T47D (cell line): ENCODE measurements at regions not wholly inside any gene's neighbourhood (a gene's known extent, or its start where the extent isn't known, plus 50 kb on each side); places are given as distances from the start of the nearest gene placed in this dataset.

Experiments
- DNase-seq, 2 experiments: peaks; one replicate each; pipeline versions ENCODE4 v3.0.0 to v3.0.0-alpha.2; 2011 to 2012; ENCODE audit warnings: low read depth in 1 of 2, low spot score in 1 of 2
- JUND ChIP-seq: IDR thresholded peaks from 2 replicates; pipeline ENCODE4 v1.6.1; 2012; ENCODE audit warnings: low read depth
- in situ Hi-C: cut with HindIII; loops from 2 replicates; pipeline ENCODE4 v1.10.0; 2016; ENCODE audit warnings: low sequenced_read_pairs, low pct_unique_long_range_greater_than_20kb

DNA sequence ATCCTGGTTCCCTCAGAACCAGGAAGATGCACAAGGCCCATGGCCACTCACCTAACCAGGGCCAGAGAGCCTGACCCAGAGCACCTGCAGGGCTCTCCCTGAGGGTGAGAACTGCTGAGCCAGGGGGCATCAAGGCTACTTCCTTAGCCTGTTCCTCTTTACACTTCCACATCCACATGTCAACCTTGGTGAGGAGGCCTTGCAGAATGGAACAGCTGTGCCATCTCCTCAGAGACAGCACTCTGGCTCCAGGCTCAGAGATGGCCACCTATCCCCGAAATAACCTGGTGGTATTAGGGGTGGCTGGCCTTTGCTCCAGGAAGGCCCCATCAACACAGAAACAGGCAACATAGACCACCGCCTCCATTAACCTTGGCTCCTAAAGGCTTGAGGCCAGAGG lies 473.0 kb downstream of the RPS24 start:
- in situ Hi-C loops: no loop called here
- no peak for TF ChIP-seq JUND

DNA sequence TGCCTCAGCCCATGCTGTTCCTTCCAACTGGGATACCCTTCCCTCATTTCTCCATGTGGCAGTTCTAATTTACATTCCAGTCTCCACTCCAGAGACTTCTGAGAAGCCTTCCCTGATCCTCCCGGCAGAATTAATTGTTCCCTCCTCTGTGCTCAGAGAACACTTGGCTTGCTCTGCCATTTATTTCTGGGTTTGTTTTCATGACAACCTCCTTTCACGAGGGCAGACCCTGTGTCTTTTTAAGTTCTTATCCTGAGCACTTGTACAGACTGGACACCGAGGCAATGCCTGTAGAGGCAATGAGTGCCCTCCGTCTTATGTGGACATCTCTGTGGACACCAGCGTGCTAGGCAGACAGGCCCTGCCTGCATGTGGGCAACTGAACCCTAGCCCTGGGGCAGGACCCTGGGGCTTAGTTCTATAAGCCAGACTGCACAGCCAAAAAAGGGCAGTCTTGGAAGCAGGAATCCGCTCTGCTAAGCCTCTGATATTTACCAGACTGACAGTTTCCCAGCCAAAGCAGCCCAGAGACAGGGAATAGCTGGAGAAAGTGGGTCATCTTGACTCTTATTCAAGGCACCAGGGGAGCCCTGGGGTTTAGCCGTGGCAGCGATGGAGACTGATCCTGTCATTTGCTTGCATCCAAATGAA lies 474.0 kb downstream of the RPS24 start:
- DNase-seq: no peak
- in situ Hi-C loops: no loop called here
- no peak for TF ChIP-seq JUND

More for the DNA sequence above, 473.0 kb downstream of the RPS24 start:
- no peak for DNase-seq

DNA sequence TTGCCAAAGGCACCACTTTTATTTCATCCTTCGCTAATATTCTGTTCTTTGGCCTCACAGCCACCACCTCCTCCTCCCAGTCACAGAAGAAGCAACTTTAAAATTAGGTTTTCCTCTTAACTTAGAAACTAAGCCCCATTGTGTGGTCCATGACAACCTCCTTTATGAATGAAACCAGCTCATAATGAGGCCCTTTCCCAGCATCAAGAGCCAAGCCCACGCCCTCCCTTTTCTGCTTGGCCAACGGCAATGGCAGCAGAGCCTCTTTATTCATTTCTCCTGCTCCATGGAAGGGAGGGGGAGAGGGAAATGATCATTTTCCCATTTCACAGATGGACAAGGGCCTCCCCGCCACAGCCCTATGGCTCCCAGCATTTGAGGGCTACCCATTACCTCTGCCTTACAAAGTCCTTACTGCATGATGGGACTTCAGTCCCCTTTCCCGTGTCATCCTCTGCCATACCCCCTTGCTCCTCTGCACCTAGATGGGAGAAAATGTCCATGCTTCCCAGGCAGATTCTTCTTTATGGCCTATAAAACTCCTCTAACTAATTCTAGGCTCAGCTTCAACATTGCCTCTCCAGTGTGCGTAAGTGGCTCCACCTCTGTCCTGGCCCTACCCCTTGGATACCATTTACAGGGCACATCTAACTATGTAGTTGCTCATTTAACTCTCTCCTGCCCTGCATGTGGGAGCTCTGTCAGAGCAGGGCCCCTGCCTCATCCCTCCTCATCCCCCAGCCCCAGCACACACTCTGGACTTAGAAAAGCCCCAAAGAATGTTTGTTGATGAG lies 475.5 kb downstream of the RPS24 start:
- DNase-seq: no peak
- in situ Hi-C loops: no loop called here
- TF ChIP-seq JUND: no peak

DNA sequence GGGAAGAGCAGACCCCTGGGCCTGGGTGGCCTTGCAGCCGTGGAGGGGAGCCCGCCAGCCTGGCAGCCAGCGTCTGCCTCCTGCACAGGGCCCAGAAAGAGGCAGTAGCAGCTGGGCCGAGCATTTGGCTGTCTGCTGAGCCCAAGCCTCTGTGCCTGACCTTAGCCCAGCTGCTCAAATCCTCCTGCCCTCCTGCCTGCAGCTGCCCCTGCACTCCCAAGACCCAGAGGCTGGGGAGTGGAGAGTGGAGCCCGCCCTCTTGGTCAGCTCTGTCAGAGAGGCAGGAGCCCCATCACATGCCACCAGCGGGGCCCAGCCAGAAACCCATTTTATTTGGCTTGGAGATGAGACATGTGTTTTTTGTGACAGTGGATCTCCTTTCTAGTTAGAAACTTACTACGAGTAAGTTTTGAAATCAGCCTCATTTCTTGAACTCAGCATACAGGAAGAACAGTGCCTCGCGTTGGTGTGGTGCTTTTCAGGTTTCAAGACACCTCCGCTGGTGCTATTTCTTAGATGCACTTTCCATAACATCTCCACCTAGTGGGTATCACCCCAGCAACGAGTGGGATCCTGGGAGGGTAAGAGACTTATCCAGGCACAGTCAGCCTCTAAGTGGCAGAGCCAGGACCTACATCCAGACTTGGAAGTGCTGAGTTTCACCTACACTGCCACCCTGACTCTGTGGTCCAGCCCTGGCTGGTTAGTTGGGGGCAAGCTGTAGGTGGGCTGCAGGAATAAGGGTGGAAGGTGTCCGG lies 477.1 kb downstream of the RPS24 start:
- in situ Hi-C loops: no loop called here
- peak in 1 of 2 experiments; percentile 20 for DNase-seq
- no peak for TF ChIP-seq JUND

DNA sequence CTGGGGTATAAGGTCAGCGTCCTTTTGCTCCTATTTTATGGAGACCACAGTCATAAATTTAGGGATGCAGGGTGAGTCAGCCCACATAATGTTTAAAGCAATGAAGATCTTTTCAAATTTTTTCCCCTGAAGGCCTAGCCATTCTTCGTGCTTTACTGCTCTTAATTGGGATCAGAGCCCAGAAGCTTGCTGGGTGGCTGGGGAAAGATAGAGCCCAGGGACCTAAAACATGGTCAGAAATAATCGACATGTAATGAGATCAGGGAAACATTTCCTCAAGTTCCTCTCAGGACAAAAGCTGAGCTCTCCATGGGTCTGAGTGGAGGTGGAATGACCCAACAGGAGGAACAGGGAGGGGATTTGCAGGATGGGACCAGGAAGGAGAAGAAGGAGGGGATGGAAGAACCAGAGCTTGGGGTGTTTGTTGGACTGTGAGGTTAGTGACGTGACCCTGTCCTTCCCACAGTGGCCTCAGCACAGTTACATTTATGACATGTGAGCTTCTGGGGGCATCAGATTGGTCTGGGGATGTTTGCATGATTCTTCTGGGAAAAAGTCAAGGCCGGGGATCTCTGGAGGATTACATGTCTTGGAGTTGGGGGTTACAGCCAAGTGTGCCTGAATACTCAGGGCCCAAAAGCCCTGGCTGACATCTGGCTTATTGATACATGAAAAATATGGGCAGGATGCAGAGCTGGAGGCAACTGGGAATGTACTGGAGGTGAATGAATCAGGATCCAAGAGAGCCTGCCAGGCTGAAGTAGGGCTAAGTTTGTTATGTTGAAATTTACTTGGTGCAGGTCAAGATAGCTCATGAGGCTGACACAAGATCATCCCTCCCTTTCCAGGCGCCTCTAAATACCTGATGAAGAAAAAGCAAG lies 477.9 kb downstream of the RPS24 start:
- no peak for TF ChIP-seq JUND
- no peak for DNase-seq
- in situ Hi-C loops: no loop called here

DNA sequence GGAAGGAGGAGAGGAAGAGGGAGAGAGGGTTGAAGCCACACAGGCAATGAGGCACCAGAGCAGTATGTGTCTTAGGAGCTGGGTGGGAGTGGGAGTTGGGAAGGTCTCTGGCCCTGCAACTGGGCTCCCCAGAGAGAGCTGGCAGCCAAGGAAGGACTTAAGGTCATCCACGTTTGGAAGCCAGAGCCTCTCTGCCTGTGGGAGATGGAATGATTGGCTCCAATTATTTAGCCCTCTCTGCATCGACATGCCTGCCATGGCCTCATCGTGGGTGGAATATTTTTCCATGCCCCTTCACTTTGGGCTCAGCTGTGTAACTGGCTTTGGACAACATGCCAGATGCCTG lies 478.5 kb downstream of the RPS24 start:
- TF ChIP-seq JUND: no peak
- no peak for DNase-seq
- in situ Hi-C loops: no loop called here

DNA sequence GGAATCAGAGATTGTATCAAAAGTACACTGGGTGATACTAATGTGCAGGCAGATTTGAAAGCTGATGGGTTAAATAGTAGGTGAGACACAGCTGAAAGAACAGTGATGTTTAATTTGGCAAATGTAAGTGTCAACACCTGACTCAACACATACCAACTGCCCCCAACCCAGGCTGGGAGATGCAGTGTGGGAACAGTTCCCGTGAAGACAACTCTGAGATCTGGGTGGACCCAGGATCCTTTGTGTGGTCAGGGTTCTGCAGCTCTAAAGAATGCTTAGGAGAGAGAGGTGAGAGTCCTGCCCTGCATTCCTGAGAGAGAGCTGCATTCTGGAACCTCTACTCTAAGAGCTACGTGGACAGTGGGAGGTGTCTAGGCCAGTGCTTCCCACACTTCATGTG lies 479.7 kb downstream of the RPS24 start:
- peak in 1 of 2 experiments; percentile 69 for DNase-seq
- TF ChIP-seq JUND: no peak
- in situ Hi-C loops: no loop called here

DNA sequence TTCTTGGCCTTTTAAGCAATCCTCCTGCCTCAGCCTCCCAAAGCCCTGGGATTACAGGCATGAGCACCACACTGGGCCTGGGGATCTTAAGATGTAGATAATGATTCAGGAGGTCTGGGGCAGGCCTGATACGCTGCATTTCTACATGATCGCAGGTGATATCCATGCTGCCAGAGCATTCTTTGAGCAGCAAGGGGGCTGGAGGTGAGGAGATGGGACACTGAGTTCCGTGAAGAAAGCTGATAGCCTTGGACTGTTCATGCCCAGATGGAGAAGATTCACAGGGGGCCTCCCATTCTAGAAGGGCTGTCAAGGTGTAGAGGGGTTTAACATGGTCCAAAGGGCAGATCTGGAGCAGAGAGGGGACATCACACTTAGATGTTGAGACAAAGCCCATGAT lies 480.3 kb downstream of the RPS24 start:
- DNase-seq: no peak
- in situ Hi-C loops: no loop called here
- no peak for TF ChIP-seq JUND

DNA sequence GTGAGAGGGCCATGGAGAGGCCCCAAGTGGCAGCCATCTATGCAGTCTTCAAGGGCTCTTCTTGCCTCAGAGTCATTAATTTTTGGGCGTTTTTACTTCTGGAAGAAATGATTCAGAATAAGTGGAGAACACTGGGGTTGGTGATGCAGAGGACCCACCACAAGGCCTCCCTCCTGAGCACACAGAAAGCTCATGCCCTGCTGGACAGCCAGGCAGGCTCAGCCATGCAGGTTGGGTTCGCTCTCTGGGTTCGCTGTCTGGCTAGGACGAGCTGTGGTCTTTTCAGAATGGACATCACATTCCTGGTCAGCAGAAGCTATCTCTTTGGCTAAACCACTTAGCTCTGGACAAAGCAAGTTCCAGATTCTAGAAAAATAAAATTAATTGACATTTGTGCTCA lies 480.8 kb downstream of the RPS24 start:
- TF ChIP-seq JUND: no peak
- in situ Hi-C loops: no loop called here
- no peak for DNase-seq

DNA sequence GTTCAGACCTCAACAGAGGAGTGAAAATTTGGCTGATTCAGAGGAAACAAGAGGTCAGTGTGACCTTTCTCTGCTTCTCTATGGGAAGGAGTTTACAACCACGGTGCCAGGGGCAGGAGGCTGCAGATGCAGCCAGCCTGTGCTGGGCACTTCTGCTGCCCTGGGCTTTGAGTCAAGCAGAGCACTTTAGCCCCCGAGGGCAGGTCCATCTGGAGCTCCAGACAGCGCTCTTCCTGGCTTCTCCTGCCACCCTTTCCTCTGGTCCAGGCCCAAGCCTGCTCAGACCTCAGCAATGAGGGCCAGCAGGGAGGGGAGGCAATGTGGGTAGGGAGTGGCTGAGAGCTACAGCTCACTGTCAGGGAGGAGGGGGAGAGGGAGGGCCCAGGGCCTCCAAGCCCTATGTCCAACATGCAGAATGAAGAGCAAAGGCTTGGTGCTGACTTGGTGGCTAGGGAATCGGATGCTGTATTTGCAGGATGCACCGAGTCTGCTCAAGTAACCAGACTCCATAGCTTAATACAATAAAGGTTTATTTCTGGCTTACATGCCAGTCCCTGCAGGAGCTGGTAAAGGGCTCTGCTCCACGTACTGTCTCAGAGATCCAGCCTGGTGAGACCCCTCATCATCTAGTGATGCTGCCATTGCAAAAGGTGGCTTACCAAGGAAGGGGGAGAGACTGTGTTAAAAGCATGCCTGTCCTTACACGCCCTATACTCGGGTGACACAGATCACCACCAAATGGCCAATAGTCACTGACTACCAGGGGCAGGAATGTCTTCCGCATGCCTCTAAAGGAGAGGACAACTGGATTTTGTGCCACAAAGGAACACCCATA lies 481.6 kb downstream of the RPS24 start:
- peak in 1 of 2 experiments; percentile 25 for DNase-seq
- in situ Hi-C loops: no loop called here
- no peak for TF ChIP-seq JUND

DNA sequence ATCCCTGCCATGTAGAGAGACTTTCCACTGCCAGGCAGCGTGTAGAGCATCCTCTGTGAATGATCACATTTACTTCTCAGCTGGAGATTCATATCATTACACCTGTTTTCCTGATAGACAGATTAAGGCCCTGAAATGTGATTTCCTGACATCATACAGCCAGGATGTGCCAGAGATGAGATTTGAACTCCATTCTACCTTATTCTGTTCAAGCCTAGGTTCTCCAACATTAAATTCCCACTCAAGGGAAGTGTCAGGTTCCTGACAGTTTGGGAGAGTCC lies 482.1 kb downstream of the RPS24 start:
- in situ Hi-C loops: no loop called here
- DNase-seq: no peak
- TF ChIP-seq JUND: no peak

DNA sequence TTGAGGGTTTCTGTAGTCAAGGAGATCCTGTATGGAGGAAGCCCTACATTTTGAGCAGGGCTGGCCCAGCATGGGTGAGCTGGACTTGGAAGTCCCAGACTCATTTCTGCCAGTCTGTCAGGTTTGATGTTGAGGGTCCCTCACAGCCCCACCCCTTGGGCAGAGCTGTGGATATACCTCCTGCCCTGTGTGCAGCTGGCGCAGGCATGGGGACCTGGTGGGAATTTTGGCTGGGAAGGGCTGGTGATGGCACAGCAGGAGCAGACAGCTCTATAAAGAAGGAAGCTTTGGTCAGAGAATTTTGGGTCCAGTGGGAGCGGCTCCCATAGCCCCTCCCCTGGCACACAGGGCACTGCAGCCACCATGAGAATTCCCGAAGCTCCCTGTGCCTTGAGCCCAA lies 482.6 kb downstream of the RPS24 start:
- DNase-seq: no peak
- in situ Hi-C loops: no loop called here
- TF ChIP-seq JUND: no peak
